Body of pancreas (tissue), 4 donors: ENCODE measurements at regions not wholly inside any gene's neighbourhood (a gene's known extent, or its start where the extent isn't known, plus 50 kb on each side); places are given as distances from the start of the nearest gene placed in this dataset.

Experiments
- POLR2A ChIP-seq, 3 donors: fragments of 450-650 bp; IDR thresholded peaks; one replicate each; pipeline ENCODE4 v1.6.1; 2016; ENCODE audit warnings: antibody characterized with exemption in 3 of 3, mild to moderate bottlenecking in 2 of 3
- TF ChIP-seq, protein P1 (sequence below), 7 experiments: fragments of 450-650 bp in 4 of 7; fragments of 200-600 bp in 3 of 7; sonication (generic) in 3 of 7; IDR thresholded peaks; one replicate each; pipeline ENCODE4 v1.5.1; 2016 to 2019; ENCODE audit warnings: antibody characterized with exemption in 7 of 7

DNA sequence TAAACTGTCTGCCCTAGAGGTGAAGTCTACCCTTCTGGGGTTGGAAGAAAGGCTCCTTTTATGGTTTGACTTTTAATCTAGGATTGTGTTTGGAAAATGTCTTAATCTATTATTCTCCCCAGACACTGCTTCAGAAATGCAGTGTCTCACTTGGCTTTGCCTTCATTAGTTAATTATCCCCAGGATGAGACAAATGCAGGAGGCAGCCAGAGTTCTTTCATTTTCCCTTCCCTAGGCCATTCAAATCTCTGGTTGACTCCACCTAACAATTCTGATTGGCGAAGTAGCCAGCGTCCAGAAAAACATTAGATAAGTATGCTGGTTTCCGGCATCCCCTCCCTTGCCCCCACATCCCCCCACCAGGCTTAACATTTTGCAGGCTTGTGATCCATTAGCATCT is 325.8 kb upstream of the PBX1 start:
- TF ChIP-seq, protein P1, sequence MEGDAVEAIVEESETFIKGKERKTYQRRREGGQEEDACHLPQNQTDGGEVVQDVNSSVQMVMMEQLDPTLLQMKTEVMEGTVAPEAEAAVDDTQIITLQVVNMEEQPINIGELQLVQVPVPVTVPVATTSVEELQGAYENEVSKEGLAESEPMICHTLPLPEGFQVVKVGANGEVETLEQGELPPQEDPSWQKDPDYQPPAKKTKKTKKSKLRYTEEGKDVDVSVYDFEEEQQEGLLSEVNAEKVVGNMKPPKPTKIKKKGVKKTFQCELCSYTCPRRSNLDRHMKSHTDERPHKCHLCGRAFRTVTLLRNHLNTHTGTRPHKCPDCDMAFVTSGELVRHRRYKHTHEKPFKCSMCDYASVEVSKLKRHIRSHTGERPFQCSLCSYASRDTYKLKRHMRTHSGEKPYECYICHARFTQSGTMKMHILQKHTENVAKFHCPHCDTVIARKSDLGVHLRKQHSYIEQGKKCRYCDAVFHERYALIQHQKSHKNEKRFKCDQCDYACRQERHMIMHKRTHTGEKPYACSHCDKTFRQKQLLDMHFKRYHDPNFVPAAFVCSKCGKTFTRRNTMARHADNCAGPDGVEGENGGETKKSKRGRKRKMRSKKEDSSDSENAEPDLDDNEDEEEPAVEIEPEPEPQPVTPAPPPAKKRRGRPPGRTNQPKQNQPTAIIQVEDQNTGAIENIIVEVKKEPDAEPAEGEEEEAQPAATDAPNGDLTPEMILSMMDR (IDR thresholded peaks at IDR 0.05), result no peak
- TF ChIP-seq POLR2A (IDR thresholded peaks at IDR 0.05), result no peak
